CD14-positive monocyte (primary cell): ENCODE measurements at regions not wholly inside any gene's neighbourhood (a gene's known extent, or its start where the extent isn't known, plus 50 kb on each side); places are given as distances from the start of the nearest gene placed in this dataset.

Experiments used
- DNase-seq, 3 donors: peaks; one replicate each; pipeline ENCODE4 v3.0.0-alpha.2; 2011 to 2022
- H2AFZ ChIP-seq: 2 replicates; pipeline ENCODE4 v1.6.0; 2012; ENCODE audit warnings: mild to moderate bottlenecking, low read depth, low read length, inconsistent platforms; ENCODE audit not compliant: insufficient read depth, poor library complexity, severe bottlenecking
- H3K27ac ChIP-seq, 2 donors: 1 replicate in 1 of 2; 2 replicates in 1 of 2; pipeline ENCODE4 v1.5.1; 2012 to 2013; ENCODE audit warnings: low read length in 2 of 2, control low read depth in 1 of 2, inconsistent platforms in 1 of 2, low read depth in 1 of 2, mild to moderate bottlenecking in 1 of 2
- H3K27me3 ChIP-seq, 2 donors: one replicate each; pipeline versions ENCODE4 v1.6.0 to v1.6.1; 2011 to 2013; ENCODE audit warnings: low read length in 2 of 2; ENCODE audit not compliant: control insufficient read depth in 2 of 2, insufficient read depth in 2 of 2
- H3K36me3 ChIP-seq, 2 donors: replicated peaks in 1 of 2; 1 replicate in 1 of 2; 2 replicates in 1 of 2; pipeline versions ENCODE4 v1.5.1 to v1.6.1; 2012 to 2013; ENCODE audit warnings: low read length in 2 of 2, control low read depth in 1 of 2, inconsistent platforms in 1 of 2, mild to moderate bottlenecking in 1 of 2; ENCODE audit not compliant: insufficient read depth in 2 of 2, control insufficient read depth in 1 of 2
- H3K4me1 ChIP-seq, 2 donors: 1 replicate in 1 of 2; 2 replicates in 1 of 2; pipeline versions ENCODE4 v1.5.1 to v1.6.1; 2012 to 2013; ENCODE audit warnings: low read length in 2 of 2, control low read depth in 1 of 2, inconsistent platforms in 1 of 2, mild to moderate bottlenecking in 1 of 2, moderate library complexity in 1 of 2; ENCODE audit not compliant: insufficient read depth in 2 of 2, control insufficient read depth in 1 of 2
- H3K4me2 ChIP-seq: replicated peaks from 2 replicates; pipeline ENCODE3; 2012; ENCODE audit warnings: low read length, moderate library complexity, mild to moderate bottlenecking; ENCODE audit not compliant: poor library complexity, severe bottlenecking; ENCODE audit errors: extremely low read depth
- H3K4me3 ChIP-seq, 3 experiments: fragments of 200-600 bp in 1 of 3; sonication (generic) in 1 of 3; replicated peaks in 1 of 3; 1 replicate in 2 of 3; 2 replicates in 1 of 3; pipeline ENCODE4 v1.5.1; 2011 to 2013; ENCODE audit warnings: low read length in 3 of 3, mild to moderate bottlenecking in 3 of 3, control low read depth in 2 of 3, low read depth in 2 of 3, inconsistent platforms in 1 of 3, moderate library complexity in 1 of 3
- H3K79me2 ChIP-seq: 2 replicates; pipeline ENCODE4 v1.6.0; 2012; ENCODE audit warnings: mild to moderate bottlenecking, control low read depth, inconsistent platforms, low read length, moderate library complexity; ENCODE audit not compliant: insufficient read depth
- H3K9ac ChIP-seq: 2 replicates; pipeline ENCODE4 v1.6.0; 2017; ENCODE audit warnings: low read length, mild to moderate bottlenecking; ENCODE audit not compliant: insufficient read depth, poor library complexity, severe bottlenecking
- H3K9me3 ChIP-seq, 2 donors: replicated peaks in 1 of 2; 1 replicate in 1 of 2; 2 replicates in 1 of 2; pipeline versions ENCODE4 v1.5.1 to v1.6.1; 2012 to 2013; ENCODE audit warnings: low read length in 2 of 2, control low read depth in 1 of 2; ENCODE audit not compliant: control insufficient read depth in 1 of 2, insufficient read depth in 1 of 2
- H4K20me1 ChIP-seq: 2 replicates; pipeline ENCODE4 v1.6.0; 2012; ENCODE audit warnings: mild to moderate bottlenecking, low read length, control low read depth, moderate library complexity; ENCODE audit not compliant: insufficient read depth
- H3K27ac Mint-ChIP-seq, 7 donors: one replicate each; pipeline ENCODE4 v1.8.0; 2020; ENCODE audit warnings: mild to moderate bottlenecking in 7 of 7, mixed read lengths in 7 of 7, moderate library complexity in 6 of 7, inconsistent platforms in 2 of 7
- H3K27me3 Mint-ChIP-seq, 3 donors: one replicate each; pipeline ENCODE4 v1.8.0; 2021 to 2022; ENCODE audit warnings: low read depth in 3 of 3, mild to moderate bottlenecking in 3 of 3, mixed read lengths in 3 of 3, moderate library complexity in 3 of 3, inconsistent platforms in 1 of 3
- H3K36me3 Mint-ChIP-seq, 2 donors: one replicate each; pipeline ENCODE4 v1.8.0; 2020; ENCODE audit warnings: mixed read lengths in 2 of 2, inconsistent platforms in 1 of 2, mild to moderate bottlenecking in 1 of 2
- H3K4me1 Mint-ChIP-seq: one replicate; pipeline ENCODE4 v1.8.0; 2020; ENCODE audit warnings: mild to moderate bottlenecking, mixed read lengths
- H3K4me3 Mint-ChIP-seq, 2 donors: one replicate each; pipeline ENCODE4 v1.8.0; 2020; ENCODE audit warnings: mild to moderate bottlenecking in 2 of 2, mixed read lengths in 2 of 2, moderate library complexity in 1 of 2
- H3K9me3 Mint-ChIP-seq, 7 donors: one replicate each; pipeline ENCODE4 v1.8.0; 2020 to 2022; ENCODE audit warnings: mixed read lengths in 7 of 7, mild to moderate bottlenecking in 6 of 7, moderate library complexity in 6 of 7, inconsistent platforms in 2 of 7
- WGBS: methylation state at CpG from one replicate; pipeline ENCODE4 v1.1.5; 2013; ENCODE audit warnings: missing lambda C conversion rate; ENCODE audit not compliant: insufficient coverage; 5-methylcytosine and 5-hydroxymethylcytosine counted together
- intact Hi-C, 2 donors: fragments of 100-400 bp; cut with micrococcal nuclease; formaldehyde crosslinking; loops; one replicate each; pipeline versions ENCODE4 v1.15.0 to v1.15.1; 2023
- TF ChIP-seq, protein P1 (sequence below): fragments of 200-600 bp; IDR thresholded peaks from one replicate; pipeline ENCODE4 v1.8.0; 2022; ENCODE audit warnings: antibody characterized with exemption, mild to moderate bottlenecking

DNA sequence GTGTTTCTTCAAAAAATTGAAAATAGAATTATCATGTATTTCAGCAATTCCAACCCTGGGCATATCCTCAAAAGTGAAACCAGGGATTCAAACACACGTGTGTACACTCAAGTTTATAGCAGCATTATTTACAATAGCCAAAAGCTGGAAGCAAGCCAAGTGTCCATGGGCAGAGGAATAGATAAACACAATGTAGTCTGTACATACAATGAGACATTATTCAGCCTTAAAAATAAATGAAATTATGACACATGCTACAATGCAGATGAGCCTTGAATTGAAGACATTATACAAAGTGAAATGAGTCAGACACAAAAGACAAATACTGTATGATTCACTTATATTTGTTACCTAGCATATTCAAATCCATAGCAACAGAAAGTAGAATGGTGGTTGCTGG, 853.4 kb downstream of the STIM2 start:
- Mint-ChIP-seq H3K27me3 (peaks cover 0 to 2% (median 0%) of the 10 kb centered on the region in 3 donors), H3K9me3 (peaks cover 0 to 3% (median 0%) of the 10 kb centered on the region in 7 donors), H3K4me3 (no peak overlapping the region), H3K27ac (no peak overlapping the region), H3K4me1 (peaks cover 5% of the 10 kb centered on the region), H3K36me3 (no peaks in the 10 kb centered on the region)
- DNase-seq: no peak
- Histone ChIP-seq H3K27me3 (no peaks in the 10 kb centered on the region), H4K20me1 (no peaks in the 10 kb centered on the region), H3K9ac (no peak overlapping the region), H3K79me2 (no peaks in the 10 kb centered on the region), H2AFZ (no peak overlapping the region), H3K4me3 (no peak overlapping the region), H3K36me3 (no peaks in the 10 kb centered on the region), H3K4me1 (peaks cover 0 to 2% of the 10 kb centered on the region in 2 donors), H3K4me2 (no peak overlapping the region), H3K9me3 (no peaks in the 10 kb centered on the region), H3K27ac (no peak overlapping the region)
- TF ChIP-seq, protein P1, sequence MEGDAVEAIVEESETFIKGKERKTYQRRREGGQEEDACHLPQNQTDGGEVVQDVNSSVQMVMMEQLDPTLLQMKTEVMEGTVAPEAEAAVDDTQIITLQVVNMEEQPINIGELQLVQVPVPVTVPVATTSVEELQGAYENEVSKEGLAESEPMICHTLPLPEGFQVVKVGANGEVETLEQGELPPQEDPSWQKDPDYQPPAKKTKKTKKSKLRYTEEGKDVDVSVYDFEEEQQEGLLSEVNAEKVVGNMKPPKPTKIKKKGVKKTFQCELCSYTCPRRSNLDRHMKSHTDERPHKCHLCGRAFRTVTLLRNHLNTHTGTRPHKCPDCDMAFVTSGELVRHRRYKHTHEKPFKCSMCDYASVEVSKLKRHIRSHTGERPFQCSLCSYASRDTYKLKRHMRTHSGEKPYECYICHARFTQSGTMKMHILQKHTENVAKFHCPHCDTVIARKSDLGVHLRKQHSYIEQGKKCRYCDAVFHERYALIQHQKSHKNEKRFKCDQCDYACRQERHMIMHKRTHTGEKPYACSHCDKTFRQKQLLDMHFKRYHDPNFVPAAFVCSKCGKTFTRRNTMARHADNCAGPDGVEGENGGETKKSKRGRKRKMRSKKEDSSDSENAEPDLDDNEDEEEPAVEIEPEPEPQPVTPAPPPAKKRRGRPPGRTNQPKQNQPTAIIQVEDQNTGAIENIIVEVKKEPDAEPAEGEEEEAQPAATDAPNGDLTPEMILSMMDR: no peak
- intact Hi-C loops: no loop called here
- WGBS: 67% methylated on average over 1 of the region's 1 CpG

DNA sequence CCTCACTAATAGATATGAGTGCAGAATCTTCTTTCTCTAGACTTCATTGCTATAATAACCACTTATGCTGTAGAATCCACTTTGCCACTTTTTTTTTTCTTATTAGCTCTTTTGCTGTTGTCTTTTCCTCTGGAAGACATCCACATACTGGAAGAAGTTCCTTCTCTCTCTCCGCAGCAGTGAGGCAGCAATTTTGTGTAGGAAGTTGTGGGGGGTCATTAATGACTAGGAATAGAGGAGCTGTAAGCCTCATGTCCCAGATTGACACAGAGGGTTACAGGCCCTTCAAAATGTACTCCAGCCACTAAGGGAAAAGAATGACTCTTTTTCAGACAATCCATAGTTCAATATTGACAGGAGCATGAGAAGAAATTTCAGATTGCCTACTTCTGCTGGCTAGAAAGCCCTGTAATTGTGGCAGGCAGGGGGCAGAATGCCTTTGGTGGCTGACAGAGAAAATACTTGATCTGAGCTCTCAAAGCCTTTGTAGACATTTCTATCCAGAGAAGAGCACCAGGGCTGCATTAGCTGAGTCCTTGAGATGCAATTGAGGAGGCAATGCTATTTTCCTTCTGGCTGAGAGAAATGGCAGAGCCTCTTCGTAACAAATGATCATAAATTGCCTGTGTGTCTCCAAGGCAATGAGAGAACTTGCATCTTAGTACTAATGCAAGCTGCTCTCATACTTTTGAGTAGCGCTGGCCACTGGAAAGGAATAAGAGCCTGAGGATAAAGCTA, 856.2 kb downstream of the STIM2 start:
- no peaks in the 10 kb centered on the region for H3K36me3 ChIP-seq
- no peaks in the 10 kb centered on the region for H3K27me3 ChIP-seq
- H3K27ac ChIP-seq: no peak overlapping the region
- peaks cover 0 to 2% of the 10 kb centered on the region in 2 donors for H3K4me1 ChIP-seq
- no peak overlapping the region for H3K4me2 ChIP-seq
- Mint-ChIP-seq H3K4me3 (no peak overlapping the region), H3K27me3 (no peaks in the 10 kb centered on the region), H3K9me3 (peaks cover 0 to 5% (median 0%) of the 10 kb centered on the region in 7 donors), H3K36me3 (no peaks in the 10 kb centered on the region), H3K4me1 (peaks cover 5% of the 10 kb centered on the region), H3K27ac (peak overlapping the region in 1 of 7 donors; percentile 15)
- intact Hi-C loops: no loop called here
- no peak for DNase-seq
- no peak overlapping the region for H3K4me3 ChIP-seq
- whole genome bisulfite sequencing: 86% methylated on average over 1 of the region's 3 CpGs
- H3K9ac ChIP-seq: no peak overlapping the region
- TF ChIP-seq, protein P1: no peak
- H4K20me1 ChIP-seq: no peaks in the 10 kb centered on the region
- no peaks in the 10 kb centered on the region for H3K9me3 ChIP-seq
- no peaks in the 10 kb centered on the region for H3K79me2 ChIP-seq
- H2AFZ ChIP-seq: no peak overlapping the region
